ENCODE measurements at regions not wholly inside any gene's neighbourhood (a gene's known extent, or its start where the extent isn't known, plus 50 kb on each side); places are given as distances from the start of the nearest gene placed in this dataset.

DNA sequence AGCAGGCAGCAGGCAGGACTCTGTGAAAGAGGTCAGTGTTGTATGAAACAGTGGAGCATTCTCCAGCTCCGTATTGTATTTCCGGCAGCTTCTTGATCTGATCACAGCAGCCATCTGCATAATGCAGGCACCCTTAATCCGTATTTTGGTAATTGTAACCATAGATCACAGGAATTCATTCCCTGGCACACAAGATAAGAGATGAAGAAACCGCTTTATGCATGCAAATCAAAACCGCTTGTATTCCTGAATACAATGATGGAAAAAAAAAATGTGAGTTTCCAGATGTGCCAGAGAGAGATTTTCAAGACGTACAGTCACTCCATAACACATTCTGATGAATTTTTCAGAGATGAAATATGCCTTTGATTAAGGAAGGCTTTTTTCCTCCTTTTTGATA lies 221.3 kb downstream of the ACKR3 start:
- Histone ChIP-seq H3K4me1 (ENCODE audit: control extremely low read depth in 1 of 4, control insufficient read depth in 4 of 4, insufficient read depth in 4 of 4, low read length in 3 of 4) (no peaks in the 10 kb centered on the region), H3K36me3 (ENCODE audit: control insufficient read depth in 4 of 4, insufficient read depth in 4 of 4, low read length in 3 of 4) (no peaks in the 10 kb centered on the region), H3K27ac (ENCODE audit: insufficient read depth in 1 of 2, low read depth in 1 of 2, low read length in 2 of 2, poor library complexity in 1 of 2, severe bottlenecking in 2 of 2) (no peak overlapping the region), H3K27me3 (replicated peaks in 2 of 5; ENCODE audit: control insufficient read depth in 4 of 5, insufficient read depth in 5 of 5, low read length in 4 of 5) (peaks cover 0 to 31% (median 12%) of the 10 kb centered on the region in 5 experiments), H3K4me3 (ENCODE audit: control insufficient read depth in 1 of 7, extremely low read depth in 1 of 7, insufficient read depth in 4 of 7, low read depth in 2 of 7, low read length in 6 of 7) (no peak overlapping the region), H3K9me3 (ENCODE audit: control extremely low read depth in 1 of 5, control insufficient read depth in 4 of 5, insufficient read depth in 2 of 5, low read depth in 1 of 5, low read length in 4 of 5) (no peaks in the 10 kb centered on the region)
- ChIA-PET POLR2A (no interaction called here), CTCF (no interaction called here)
- DNase-seq, result no peak
- WGBS (ENCODE audit: insufficient coverage), result 89% methylated on average over 3 of the region's 6 CpGs

DNA sequence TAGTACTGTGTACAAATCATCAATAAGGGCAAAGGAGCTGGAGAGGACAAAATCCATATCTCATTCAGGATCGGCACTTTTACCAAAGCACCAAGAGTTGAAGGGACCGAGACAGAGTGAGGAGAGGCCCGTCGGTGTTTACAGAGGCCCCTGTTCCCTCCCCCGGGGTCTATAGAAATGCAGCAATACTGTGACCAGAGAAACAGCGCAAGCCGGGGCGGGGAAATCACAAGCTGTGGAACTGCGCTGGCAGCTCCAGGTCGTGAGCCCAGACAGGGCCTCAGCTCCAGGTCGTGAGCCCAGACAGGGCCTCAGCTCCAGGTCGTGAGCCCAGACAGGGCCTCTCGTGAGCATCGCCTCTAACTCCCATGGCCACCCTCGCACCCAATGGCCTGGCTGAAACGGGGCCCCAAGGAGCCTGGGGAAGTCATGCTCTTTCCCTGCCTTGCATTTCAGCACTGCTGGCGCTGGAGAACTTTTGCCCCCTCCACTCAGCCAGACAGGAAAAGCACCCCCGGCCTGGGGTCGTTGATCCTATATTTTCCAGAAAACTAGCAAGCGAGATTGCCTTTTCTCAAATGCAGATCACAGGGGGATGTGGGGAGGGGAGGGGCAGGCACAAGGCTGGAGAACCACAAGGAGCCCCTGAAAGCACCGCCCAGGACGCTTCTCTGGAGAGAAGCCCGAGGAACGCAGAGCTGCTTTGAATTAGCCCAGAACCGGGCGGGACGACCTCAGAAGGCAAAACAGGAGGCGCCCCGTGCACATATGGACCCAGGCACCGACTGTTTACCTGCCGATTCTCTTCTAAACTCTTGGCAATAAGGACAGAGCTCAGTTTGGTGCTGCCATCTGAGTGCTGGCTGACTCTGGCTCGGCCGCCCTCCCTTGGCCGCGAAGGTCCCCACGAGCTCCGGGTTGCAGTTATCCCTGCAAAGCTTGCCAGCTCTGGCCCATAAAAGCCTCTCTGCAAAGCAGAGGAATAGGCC lies 223.7 kb downstream of the ACKR3 start:
- Histone ChIP-seq H3K27ac (ENCODE audit: insufficient read depth in 1 of 2, low read depth in 1 of 2, low read length in 2 of 2, poor library complexity in 1 of 2, severe bottlenecking in 2 of 2) (no peak overlapping the region), H3K36me3 (ENCODE audit: control insufficient read depth in 4 of 4, insufficient read depth in 4 of 4, low read length in 3 of 4) (no peaks in the 10 kb centered on the region), H3K4me1 (ENCODE audit: control extremely low read depth in 1 of 4, control insufficient read depth in 4 of 4, insufficient read depth in 4 of 4, low read length in 3 of 4) (no peaks in the 10 kb centered on the region), H3K9me3 (ENCODE audit: control extremely low read depth in 1 of 5, control insufficient read depth in 4 of 5, insufficient read depth in 2 of 5, low read depth in 1 of 5, low read length in 4 of 5) (no peaks in the 10 kb centered on the region), H3K4me3 (ENCODE audit: control insufficient read depth in 1 of 7, extremely low read depth in 1 of 7, insufficient read depth in 4 of 7, low read depth in 2 of 7, low read length in 6 of 7) (no peak overlapping the region), H3K27me3 (replicated peaks in 2 of 5; ENCODE audit: control insufficient read depth in 4 of 5, insufficient read depth in 5 of 5, low read length in 4 of 5) (peaks cover 0 to 28% (median 12%) of the 10 kb centered on the region in 5 experiments)
- DNase-seq, result no peak
- CTCF ChIA-PET, result no interaction called here
- 87% methylated on average over 35 of the region's 37 CpGs for WGBS (ENCODE audit: insufficient coverage)
- POLR2A ChIA-PET, result interaction anchor here (0.6 kb wide), 1 partner anchor 578 kb away, joined by 3 read pairs; no protein-coding TSS in a partner anchor

DNA sequence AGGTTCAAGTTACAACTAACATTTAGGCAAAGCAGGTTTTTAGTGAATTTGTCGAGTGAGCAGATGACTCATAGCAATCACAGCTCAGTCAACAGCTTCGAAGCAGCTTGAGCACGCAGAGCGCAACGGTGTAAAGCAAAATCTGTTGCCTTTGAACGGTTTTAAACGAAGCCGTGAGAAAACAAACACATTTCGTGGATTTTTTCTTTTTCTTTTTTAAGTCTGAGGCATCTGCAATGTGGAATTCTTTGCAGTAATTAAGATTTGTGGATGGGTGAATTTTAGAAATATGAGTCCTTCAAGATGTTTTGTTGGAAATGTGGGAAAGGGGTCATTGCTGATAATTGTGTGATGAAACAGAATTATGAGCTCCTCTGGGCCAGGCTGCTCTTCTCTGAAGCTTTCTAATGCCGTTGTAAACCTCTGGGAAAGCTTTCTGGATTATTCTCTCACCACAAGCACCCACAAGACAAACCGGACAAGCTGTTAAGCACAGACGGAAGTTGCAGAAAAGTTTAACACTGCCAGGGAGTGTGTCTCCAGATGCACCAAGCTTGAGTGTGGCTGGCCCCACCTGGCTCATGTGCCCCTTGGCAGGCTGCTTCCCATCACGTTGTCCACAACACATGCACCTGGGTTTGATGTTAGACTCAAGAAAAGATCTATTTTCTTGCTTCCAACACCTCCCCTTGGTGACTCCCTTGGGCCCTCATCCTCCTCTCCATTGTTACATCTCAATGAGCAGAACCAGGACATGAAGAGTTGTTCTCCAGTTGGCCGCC lies 224.7 kb downstream of the ACKR3 start:
- H3K4me1 ChIP-seq (ENCODE audit: control extremely low read depth in 1 of 4, control insufficient read depth in 4 of 4, insufficient read depth in 4 of 4, low read length in 3 of 4), result no peaks in the 10 kb centered on the region
- no peaks in the 10 kb centered on the region for H3K36me3 ChIP-seq (ENCODE audit: control insufficient read depth in 4 of 4, insufficient read depth in 4 of 4, low read length in 3 of 4)
- no peak overlapping the region for H3K27ac ChIP-seq (ENCODE audit: insufficient read depth in 1 of 2, low read depth in 1 of 2, low read length in 2 of 2, poor library complexity in 1 of 2, severe bottlenecking in 2 of 2)
- no peak overlapping the region for H3K4me3 ChIP-seq (ENCODE audit: control insufficient read depth in 1 of 7, extremely low read depth in 1 of 7, insufficient read depth in 4 of 7, low read depth in 2 of 7, low read length in 6 of 7)
- 88% methylated on average over 14 of the region's 14 CpGs for WGBS (ENCODE audit: insufficient coverage)
- peaks cover 0 to 2% (median 0%) of the 10 kb centered on the region in 5 experiments for H3K9me3 ChIP-seq (ENCODE audit: control extremely low read depth in 1 of 5, control insufficient read depth in 4 of 5, insufficient read depth in 2 of 5, low read depth in 1 of 5, low read length in 4 of 5)
- POLR2A ChIA-PET, result interaction anchor here (0.6 kb wide), 1 partner anchor 577 kb away, joined by 3 read pairs; no protein-coding TSS in a partner anchor
- DNase-seq, result no peak
- H3K27me3 ChIP-seq (replicated peaks in 2 of 5; ENCODE audit: control insufficient read depth in 4 of 5, insufficient read depth in 5 of 5, low read length in 4 of 5), result peaks cover 0 to 26% (median 15%) of the 10 kb centered on the region in 5 experiments
- CTCF ChIA-PET, result no interaction called here

- no peak for DNase-seq
- Histone ChIP-seq H3K4me3 (ENCODE audit: control insufficient read depth in 1 of 7, extremely low read depth in 1 of 7, insufficient read depth in 4 of 7, low read depth in 2 of 7, low read length in 6 of 7) (no peak overlapping the region), H3K27ac (ENCODE audit: insufficient read depth in 1 of 2, low read depth in 1 of 2, low read length in 2 of 2, poor library complexity in 1 of 2, severe bottlenecking in 2 of 2) (no peak overlapping the region), H3K4me1 (ENCODE audit: control extremely low read depth in 1 of 4, control insufficient read depth in 4 of 4, insufficient read depth in 4 of 4, low read length in 3 of 4) (no peaks in the 10 kb centered on the region), H3K36me3 (ENCODE audit: control insufficient read depth in 4 of 4, insufficient read depth in 4 of 4, low read length in 3 of 4) (no peaks in the 10 kb centered on the region), H3K27me3 (replicated peaks in 2 of 5; ENCODE audit: control insufficient read depth in 4 of 5, insufficient read depth in 5 of 5, low read length in 4 of 5) (peaks cover 0 to 19% (median 12%) of the 10 kb centered on the region in 5 experiments), H3K9me3 (ENCODE audit: control extremely low read depth in 1 of 5, control insufficient read depth in 4 of 5, insufficient read depth in 2 of 5, low read depth in 1 of 5, low read length in 4 of 5) (peaks cover 0 to 2% (median 0%) of the 10 kb centered on the region in 5 experiments)
- POLR2A ChIA-PET, result no interaction called here
- CTCF ChIA-PET, result no interaction called here
- 94% methylated on average over 10 of the region's 11 CpGs for WGBS (ENCODE audit: insufficient coverage)
These were observed 225.7 kb downstream of the ACKR3 start for GRCh38 chr2:236795169-236795860.

DNA sequence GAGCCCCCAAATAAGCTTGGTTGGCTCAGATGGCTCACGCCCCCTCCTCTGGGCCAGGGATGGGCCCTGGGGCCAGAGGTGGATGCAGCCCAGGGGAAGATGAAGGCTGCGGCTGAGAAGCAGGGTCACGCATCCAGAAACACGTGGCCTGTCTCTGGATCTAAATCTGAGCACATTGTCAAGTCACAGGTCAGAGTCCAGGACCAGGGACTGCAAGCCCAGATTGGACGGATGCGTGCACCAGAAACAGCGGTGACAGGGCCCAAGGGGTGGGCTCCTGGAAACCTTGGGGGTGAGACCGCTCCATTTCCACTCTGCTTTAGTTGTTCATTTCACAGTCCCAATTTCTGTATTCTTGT lies 226.2 kb downstream of the ACKR3 start:
- ChIA-PET CTCF (no interaction called here), POLR2A (no interaction called here)
- Histone ChIP-seq H3K9me3 (ENCODE audit: control extremely low read depth in 1 of 5, control insufficient read depth in 4 of 5, insufficient read depth in 2 of 5, low read depth in 1 of 5, low read length in 4 of 5) (peaks cover 0 to 4% (median 0%) of the 10 kb centered on the region in 5 experiments), H3K27me3 (replicated peaks in 2 of 5; ENCODE audit: control insufficient read depth in 4 of 5, insufficient read depth in 5 of 5, low read length in 4 of 5) (peaks cover 0 to 16% (median 8%) of the 10 kb centered on the region in 5 experiments), H3K4me3 (ENCODE audit: control insufficient read depth in 1 of 7, extremely low read depth in 1 of 7, insufficient read depth in 4 of 7, low read depth in 2 of 7, low read length in 6 of 7) (no peak overlapping the region), H3K27ac (ENCODE audit: insufficient read depth in 1 of 2, low read depth in 1 of 2, low read length in 2 of 2, poor library complexity in 1 of 2, severe bottlenecking in 2 of 2) (no peak overlapping the region), H3K4me1 (ENCODE audit: control extremely low read depth in 1 of 4, control insufficient read depth in 4 of 4, insufficient read depth in 4 of 4, low read length in 3 of 4) (no peaks in the 10 kb centered on the region), H3K36me3 (ENCODE audit: control insufficient read depth in 4 of 4, insufficient read depth in 4 of 4, low read length in 3 of 4) (no peaks in the 10 kb centered on the region)
- WGBS (ENCODE audit: insufficient coverage), result 97% methylated on average over 8 of the region's 8 CpGs
- DNase-seq, result no peak

DNA sequence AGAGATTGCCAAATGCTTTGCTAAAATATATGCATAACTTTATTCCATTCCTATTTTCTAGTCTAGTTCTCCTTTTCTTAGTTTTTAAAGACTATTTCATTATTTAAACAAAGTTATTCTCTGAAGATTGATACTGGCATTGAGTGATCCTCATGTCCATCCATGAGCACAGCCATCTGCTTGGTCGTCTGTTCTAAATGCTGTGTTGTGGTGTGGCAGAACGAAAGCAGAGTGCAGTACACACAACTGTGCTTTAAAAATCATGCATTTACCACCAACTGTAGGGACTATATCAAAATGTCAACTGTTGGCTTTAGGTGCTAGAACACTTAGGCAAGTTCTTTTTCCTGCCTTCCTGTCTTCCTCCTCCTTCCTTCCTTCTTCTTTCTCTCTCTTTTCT lies 226.6 kb downstream of the ACKR3 start:
- H3K27me3 ChIP-seq (replicated peaks in 2 of 5; ENCODE audit: control insufficient read depth in 4 of 5, insufficient read depth in 5 of 5, low read length in 4 of 5), result peaks cover 0 to 16% (median 8%) of the 10 kb centered on the region in 5 experiments
- CTCF ChIA-PET, result no interaction called here
- H3K36me3 ChIP-seq (ENCODE audit: control insufficient read depth in 4 of 4, insufficient read depth in 4 of 4, low read length in 3 of 4), result no peaks in the 10 kb centered on the region
- H3K4me1 ChIP-seq (ENCODE audit: control extremely low read depth in 1 of 4, control insufficient read depth in 4 of 4, insufficient read depth in 4 of 4, low read length in 3 of 4), result no peaks in the 10 kb centered on the region
- H3K27ac ChIP-seq (ENCODE audit: insufficient read depth in 1 of 2, low read depth in 1 of 2, low read length in 2 of 2, poor library complexity in 1 of 2, severe bottlenecking in 2 of 2), result no peak overlapping the region
- DNase-seq, result no peak
- H3K9me3 ChIP-seq (ENCODE audit: control extremely low read depth in 1 of 5, control insufficient read depth in 4 of 5, insufficient read depth in 2 of 5, low read depth in 1 of 5, low read length in 4 of 5), result peaks cover 0 to 4% (median 0%) of the 10 kb centered on the region in 5 experiments
- WGBS (ENCODE audit: insufficient coverage), result no CpG with 5 or more reads among the region's 2 CpGs
- no peak overlapping the region for H3K4me3 ChIP-seq (ENCODE audit: control insufficient read depth in 1 of 7, extremely low read depth in 1 of 7, insufficient read depth in 4 of 7, low read depth in 2 of 7, low read length in 6 of 7)
- POLR2A ChIA-PET, result no interaction called here
